HG02759 (cell line): ENCODE measurements at regions not wholly inside any gene's neighbourhood (a gene's known extent, or its start where the extent isn't known, plus 50 kb on each side); places are given as distances from the start of the nearest gene placed in this dataset.
"Not testable (repeated sequence)": the region's sequence is repeated elsewhere in the genome, so short reads cannot be mapped to it uniquely, and the experiment has no call there.

Source experiments
- ATAC-seq: cut with Tn5 transposase; IDR thresholded peaks from one replicate; pipeline ENCODE4 v1.9.1; 2021; ENCODE audit warnings: mild to moderate bottlenecking, moderate library complexity; ENCODE audit not compliant: unreplicated experiment

DNA sequence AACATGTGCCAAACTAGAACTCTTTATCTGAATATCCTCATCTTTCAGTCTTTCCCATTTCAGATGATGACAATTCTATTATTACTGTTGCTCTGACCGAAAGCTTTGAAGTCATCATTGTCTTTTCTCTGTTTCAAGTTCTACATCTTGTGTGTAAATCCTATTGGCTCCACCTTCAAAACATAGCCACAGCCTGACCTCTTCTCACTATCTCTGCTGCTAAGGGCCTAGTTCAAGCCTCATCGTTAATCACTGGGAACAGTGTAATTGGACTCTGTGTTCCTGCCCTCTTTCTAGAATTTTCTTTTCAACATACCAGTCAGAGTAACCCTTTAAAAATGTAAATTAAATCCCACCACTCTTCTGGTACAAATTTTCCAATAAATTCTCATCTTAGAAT is 105.1 kb downstream of the OXSM start:
- ATAC-seq: no peak

GRCh38 chr3:25895443-25895842 is 105.6 kb downstream of the OXSM start:
- no peak for ATAC-seq

DNA sequence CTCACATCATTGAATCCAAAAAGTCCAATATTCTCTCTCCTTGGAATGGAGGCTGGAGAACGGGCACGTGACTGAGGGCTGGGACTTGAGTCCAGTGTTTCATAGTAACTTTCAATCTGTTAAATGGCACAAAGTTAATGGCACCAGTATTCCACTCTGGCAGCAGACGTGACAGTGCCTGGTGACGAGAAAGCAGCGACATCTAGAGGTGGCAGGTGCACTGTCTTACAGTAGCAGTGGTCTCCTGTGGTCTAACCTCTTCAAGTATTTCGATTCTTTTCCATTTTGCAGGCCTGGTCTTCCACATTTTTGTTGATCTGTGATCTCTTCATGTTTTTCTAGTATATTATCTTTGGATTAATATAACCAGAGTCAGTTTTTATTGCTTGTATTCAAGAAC is 107.1 kb downstream of the OXSM start:
- ATAC-seq: peak; percentile 62

GRCh38 chr3:25899352-25900101 is 109.6 kb downstream of the OXSM start:
- ATAC-seq: no peak

GRCh38 chr3:25900161-25900560 is 110.3 kb downstream of the OXSM start:
- no peak for ATAC-seq

- ATAC-seq: no peak
Measured at GRCh38 chr3:25901796-25902195, 111.9 kb downstream of the OXSM start.

GRCh38 chr3:25902586-25902985 is 112.7 kb downstream of the OXSM start:
- no peak for ATAC-seq

GRCh38 chr3:25903371-25904129 is 113.7 kb downstream of the OXSM start:
- ATAC-seq: no peak

DNA sequence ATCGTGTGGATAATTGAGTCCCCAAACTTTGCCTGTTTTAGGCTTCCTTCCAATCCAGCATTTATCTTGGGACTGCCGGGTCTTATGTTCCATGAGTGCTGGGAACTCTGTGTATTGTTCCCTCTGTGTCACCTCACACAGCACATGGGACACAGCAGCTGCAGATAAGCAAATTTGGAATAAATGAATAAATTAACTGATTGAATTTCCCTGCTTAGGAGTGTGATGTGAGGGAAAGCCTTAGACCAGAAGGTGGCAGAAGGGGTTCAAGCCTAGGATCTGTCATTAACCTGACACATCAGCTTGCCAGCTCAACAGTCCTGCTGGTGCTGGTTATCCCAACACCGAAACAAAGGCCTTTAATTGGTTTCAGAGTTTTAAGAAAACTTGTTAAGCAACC is 114.3 kb downstream of the OXSM start:
- ATAC-seq: no peak

- ATAC-seq: no peak
Measured at GRCh38 chr3:25906132-25906906, 116.4 kb downstream of the OXSM start.

GRCh38 chr3:25907081-25907480 is 117.2 kb downstream of the OXSM start:
- no peak for ATAC-seq

GRCh38 chr3:25910105-25910504 is 120.2 kb downstream of the OXSM start:
- no peak for ATAC-seq

DNA sequence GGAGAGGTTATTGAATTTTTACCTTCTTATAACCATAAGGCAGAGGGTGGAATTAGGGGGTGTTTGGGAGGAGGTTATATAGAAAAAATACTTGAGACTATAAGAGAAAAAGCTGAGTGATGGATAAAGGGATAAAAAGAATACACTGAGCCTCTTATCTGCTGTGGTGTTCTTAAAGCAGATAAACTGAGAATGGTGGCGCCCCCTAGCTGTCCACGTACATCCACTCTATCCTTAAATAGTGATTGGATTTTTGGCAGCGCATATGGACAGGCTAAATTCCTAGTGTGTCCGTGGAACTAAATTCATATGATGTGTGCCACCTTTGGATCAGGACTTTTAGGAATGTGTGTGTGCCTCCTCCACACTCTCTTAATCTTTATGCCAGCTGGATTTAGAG is 121.1 kb downstream of the OXSM start:
- no peak for ATAC-seq

- no peak for ATAC-seq
Measured at GRCh38 chr3:25911525-25912295, 121.8 kb downstream of the OXSM start.

DNA sequence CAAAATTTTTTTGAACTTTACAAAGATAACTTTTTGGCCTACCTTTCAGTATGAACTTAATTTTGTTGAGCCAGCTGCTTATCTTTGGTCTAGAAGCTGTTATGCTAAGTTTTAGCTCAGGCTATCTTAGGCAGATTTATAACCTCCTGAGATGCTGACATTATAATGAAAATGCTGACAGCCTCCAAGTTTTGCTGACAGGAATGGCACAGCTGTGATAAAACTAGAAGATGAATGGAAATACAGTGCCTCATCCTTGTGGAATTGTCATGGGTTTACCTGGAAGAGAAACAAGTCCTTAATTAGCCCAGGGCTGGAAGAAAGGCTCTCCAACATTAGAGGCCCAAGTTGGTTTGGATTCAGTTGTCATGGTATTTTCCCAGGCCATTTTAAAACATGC is 123.3 kb downstream of the OXSM start:
- no peak for ATAC-seq

GRCh38 chr3:25915673-25916072 is 125.8 kb downstream of the OXSM start:
- ATAC-seq: no peak

- no peak for ATAC-seq
Measured at GRCh38 chr3:25916321-25916720, 126.4 kb downstream of the OXSM start.

DNA sequence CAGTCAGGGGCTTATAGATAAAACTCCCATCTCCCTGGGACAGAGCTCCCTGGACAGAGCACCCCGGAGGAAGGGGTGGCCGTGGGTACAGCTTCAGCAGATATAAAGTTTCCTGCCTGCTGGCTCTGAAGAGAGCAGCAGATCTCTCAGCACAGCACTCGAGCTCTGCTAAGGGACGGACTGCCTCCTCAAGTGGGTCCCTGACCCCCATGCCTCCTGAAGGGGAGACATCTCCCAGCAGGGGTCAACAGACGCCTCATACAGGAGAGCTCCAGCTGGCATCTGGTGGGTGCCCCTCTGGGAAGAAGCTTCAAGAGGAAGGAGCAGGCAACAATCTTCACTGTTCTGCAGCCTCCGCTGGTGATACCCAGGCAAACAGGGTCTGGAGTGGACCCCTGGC is 142.1 kb downstream of the OXSM start:
- not testable (repeated sequence) for ATAC-seq

DNA sequence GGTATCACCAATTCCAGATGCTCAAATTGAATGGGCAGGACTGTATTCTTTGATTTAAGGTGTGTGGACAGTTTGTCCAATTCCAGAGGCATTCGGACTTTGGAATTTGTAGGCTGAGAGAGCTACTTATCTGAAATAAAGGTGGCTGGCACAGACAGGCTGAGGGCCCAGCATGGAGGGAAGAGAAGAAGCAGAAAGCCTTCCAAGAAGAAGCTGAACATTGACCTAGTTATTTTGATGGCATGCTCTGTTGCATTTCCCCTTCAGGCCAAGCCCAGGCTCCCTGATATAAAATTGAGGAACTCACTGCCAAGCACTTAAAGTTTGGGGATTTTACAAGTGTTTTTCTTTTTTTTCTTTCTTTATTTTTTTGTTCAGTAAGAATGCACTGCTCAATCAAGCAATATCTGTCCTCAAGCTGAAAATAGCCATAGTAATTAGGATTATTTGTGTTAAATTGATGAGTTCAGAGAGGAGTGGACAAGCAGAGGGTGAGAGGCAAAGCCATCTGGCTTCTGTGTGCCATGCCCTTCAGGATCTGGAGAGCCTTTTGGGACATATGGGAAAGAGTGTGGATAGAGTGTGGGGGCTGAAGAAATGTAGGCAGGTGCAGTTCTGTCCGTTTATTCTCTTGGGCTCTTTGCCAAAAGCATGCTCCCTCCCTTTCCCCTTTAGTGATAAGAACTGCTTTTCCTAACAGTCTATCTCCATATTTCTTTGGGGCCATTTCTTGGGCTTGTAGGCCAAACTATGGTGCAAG is 148.9 kb downstream of the OXSM start:
- ATAC-seq: no peak

DNA sequence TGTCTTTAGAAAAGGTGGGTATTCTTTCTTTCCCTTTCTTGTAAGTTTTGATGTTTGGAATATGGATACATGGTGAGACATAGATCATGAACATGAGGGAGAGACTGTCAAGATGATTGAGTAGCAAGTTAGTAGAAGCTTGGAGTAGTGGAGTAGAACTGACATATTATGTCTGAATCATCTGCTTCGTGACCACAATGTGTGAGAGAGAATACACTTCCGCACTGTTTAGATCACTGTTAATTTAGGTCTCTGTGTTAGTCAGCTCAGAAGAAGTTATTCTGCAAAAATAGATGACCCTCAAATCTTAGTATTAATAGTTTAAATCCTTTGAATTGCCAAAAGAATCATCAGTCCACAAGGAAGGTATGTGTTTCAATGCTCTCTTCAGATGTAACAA is 151.0 kb downstream of the OXSM start:
- ATAC-seq: no peak
